Adrenal gland (tissue), 5 donors: ENCODE measurements at regions not wholly inside any gene's neighbourhood (a gene's known extent, or its start where the extent isn't known, plus 50 kb on each side); places are given as distances from the start of the nearest gene placed in this dataset.
"Not testable (repeated sequence)": the region's sequence is repeated elsewhere in the genome, so short reads cannot be mapped to it uniquely, and the experiment has no call there.

Source experiments
- POLR2A ChIP-seq, 2 donors: fragments of 450-650 bp; IDR thresholded peaks; one replicate each; pipeline ENCODE4 v1.6.1; 2017; ENCODE audit warnings: antibody characterized with exemption in 2 of 2, mild to moderate bottlenecking in 2 of 2, moderate library complexity in 1 of 2
- TF ChIP-seq, protein P1 (sequence below), 6 experiments: fragments of 450-650 bp in 4 of 6; fragments of 200-600 bp in 2 of 6; sonication (generic) in 1 of 6; IDR thresholded peaks; 1 replicate in 5 of 6; 2 replicates in 1 of 6; pipeline versions ENCODE4 v1.5.1 to v1.8.0; 2016 to 2021; ENCODE audit warnings: antibody characterized with exemption in 6 of 6, mild to moderate bottlenecking in 2 of 6, moderate library complexity in 1 of 6
- donor health status: DM: no; HTN: no; CAD: no.

DNA sequence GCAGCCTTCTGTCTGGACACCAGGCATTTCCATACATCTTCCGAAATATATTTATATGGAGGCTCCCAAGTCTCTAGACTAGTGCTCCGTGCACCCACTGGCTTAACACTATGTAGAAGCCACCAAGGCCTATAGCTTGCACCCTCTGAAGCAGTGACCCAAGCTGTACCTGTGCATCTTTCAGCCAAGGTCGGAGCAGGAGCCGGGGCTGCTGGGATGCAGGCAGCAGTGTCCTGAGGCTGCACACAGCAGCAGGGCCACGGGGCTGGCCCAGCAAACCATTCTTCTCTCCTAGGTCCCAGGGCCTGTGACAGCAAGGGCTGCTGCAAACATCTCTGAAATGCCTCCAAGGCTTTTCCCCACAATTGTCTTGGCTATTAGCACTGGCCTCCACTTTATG lies 328.8 kb downstream of the FOXD4L4 start:
- TF ChIP-seq POLR2A (IDR thresholded peaks at IDR 0.05), result not testable (repeated sequence)
- TF ChIP-seq, protein P1, sequence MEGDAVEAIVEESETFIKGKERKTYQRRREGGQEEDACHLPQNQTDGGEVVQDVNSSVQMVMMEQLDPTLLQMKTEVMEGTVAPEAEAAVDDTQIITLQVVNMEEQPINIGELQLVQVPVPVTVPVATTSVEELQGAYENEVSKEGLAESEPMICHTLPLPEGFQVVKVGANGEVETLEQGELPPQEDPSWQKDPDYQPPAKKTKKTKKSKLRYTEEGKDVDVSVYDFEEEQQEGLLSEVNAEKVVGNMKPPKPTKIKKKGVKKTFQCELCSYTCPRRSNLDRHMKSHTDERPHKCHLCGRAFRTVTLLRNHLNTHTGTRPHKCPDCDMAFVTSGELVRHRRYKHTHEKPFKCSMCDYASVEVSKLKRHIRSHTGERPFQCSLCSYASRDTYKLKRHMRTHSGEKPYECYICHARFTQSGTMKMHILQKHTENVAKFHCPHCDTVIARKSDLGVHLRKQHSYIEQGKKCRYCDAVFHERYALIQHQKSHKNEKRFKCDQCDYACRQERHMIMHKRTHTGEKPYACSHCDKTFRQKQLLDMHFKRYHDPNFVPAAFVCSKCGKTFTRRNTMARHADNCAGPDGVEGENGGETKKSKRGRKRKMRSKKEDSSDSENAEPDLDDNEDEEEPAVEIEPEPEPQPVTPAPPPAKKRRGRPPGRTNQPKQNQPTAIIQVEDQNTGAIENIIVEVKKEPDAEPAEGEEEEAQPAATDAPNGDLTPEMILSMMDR (IDR thresholded peaks at IDR 0.05), result not testable (repeated sequence)
